Cardiac muscle cell (in vitro differentiated cells and primary cell): ENCODE measurements at regions not wholly inside any gene's neighbourhood (a gene's known extent, or its start where the extent isn't known, plus 50 kb on each side); places are given as distances from the start of the nearest gene placed in this dataset.

ENCODE experiments used
- DNase-seq, 2 donors: peaks; one replicate each; pipeline versions ENCODE4 v3.0.0 to v3.0.0-alpha.2; 2010 to 2017; ENCODE audit warnings: low read depth in 1 of 2, low spot score in 1 of 2
- H3K27ac ChIP-seq: fragments of 200-600 bp; sonication (generic); 2 replicates; pipeline ENCODE4 v1.5.1; 2016
- H3K27me3 ChIP-seq: fragments of 200-600 bp; sonication (generic); 2 replicates; pipeline ENCODE4 v1.6.0; 2016; ENCODE audit warnings: control low read depth
- H3K36me3 ChIP-seq: fragments of 200-600 bp; sonication (generic); 2 replicates; pipeline ENCODE4 v1.5.1; 2016; ENCODE audit warnings: control low read depth
- H3K4me1 ChIP-seq: fragments of 200-600 bp; sonication (generic); 2 replicates; pipeline ENCODE4 v1.8.1; 2017; ENCODE audit warnings: low read depth, mild to moderate bottlenecking, mixed run types
- H3K4me3 ChIP-seq: fragments of 200-600 bp; sonication (generic); 2 replicates; pipeline ENCODE4 v1.5.1; 2016; ENCODE audit warnings: mild to moderate bottlenecking
- H3K9me3 ChIP-seq: fragments of 200-600 bp; sonication (generic); 2 replicates; pipeline ENCODE4 v1.5.1; 2017; ENCODE audit warnings: low read depth, mild to moderate bottlenecking, control low read depth
- CTCF ChIP-seq: IDR thresholded peaks from 2 replicates; pipeline ENCODE4 v1.5.1; 2012; ENCODE audit warnings: low read depth, mild to moderate bottlenecking, low read length

- no peak for TF ChIP-seq CTCF
- Histone ChIP-seq H3K27ac (no peak overlapping the region), H3K4me1 (no peaks in the 10 kb centered on the region), H3K27me3 (no peaks in the 10 kb centered on the region), H3K4me3 (no peak overlapping the region), H3K36me3 (no peaks in the 10 kb centered on the region), H3K9me3 (no peaks in the 10 kb centered on the region)
- DNase-seq: peak in 1 of 2 donors; percentile 68
These were observed 56.7 kb upstream of the RGS21 start for GRCh38 chr1:192260076-192260475.

- no peaks in the 10 kb centered on the region for H3K4me1 ChIP-seq
- H3K27me3 ChIP-seq: no peaks in the 10 kb centered on the region
- no peaks in the 10 kb centered on the region for H3K36me3 ChIP-seq
- no peak for TF ChIP-seq CTCF
- no peaks in the 10 kb centered on the region for H3K9me3 ChIP-seq
- DNase-seq: no peak
- H3K4me3 ChIP-seq: no peak overlapping the region
- H3K27ac ChIP-seq: no peak overlapping the region
These were observed 55.3 kb upstream of the RGS21 start for GRCh38 chr1:192261476-192261875.

GRCh38 chr1:192263436-192263835, 53.4 kb upstream of the RGS21 start:
- Histone ChIP-seq H3K9me3 (no peaks in the 10 kb centered on the region), H3K36me3 (no peaks in the 10 kb centered on the region), H3K27me3 (no peaks in the 10 kb centered on the region), H3K27ac (no peak overlapping the region), H3K4me1 (no peaks in the 10 kb centered on the region), H3K4me3 (no peak overlapping the region)
- peak in 1 of 2 donors; percentile 90 for DNase-seq
- TF ChIP-seq CTCF: no peak

- Histone ChIP-seq H3K4me3 (no peak overlapping the region), H3K27me3 (no peaks in the 10 kb centered on the region), H3K4me1 (no peaks in the 10 kb centered on the region), H3K36me3 (no peaks in the 10 kb centered on the region), H3K27ac (no peak overlapping the region), H3K9me3 (no peaks in the 10 kb centered on the region)
- TF ChIP-seq CTCF: no peak
- DNase-seq: no peak
These were observed 51.1 kb upstream of the RGS21 start for GRCh38 chr1:192265516-192266173.

- no peak for TF ChIP-seq CTCF
- H3K9me3 ChIP-seq: no peaks in the 10 kb centered on the region
- H3K4me3 ChIP-seq: no peak overlapping the region
- no peak overlapping the region for H3K27ac ChIP-seq
- DNase-seq: peak in 1 of 2 donors; percentile 7
- H3K4me1 ChIP-seq: no peaks in the 10 kb centered on the region
- no peaks in the 10 kb centered on the region for H3K27me3 ChIP-seq
- no peaks in the 10 kb centered on the region for H3K36me3 ChIP-seq
These were observed 50.1 kb upstream of the RGS21 start for GRCh38 chr1:192266645-192267044.
